ENCODE measurements at regions not wholly inside any gene's neighbourhood (a gene's known extent, or its start where the extent isn't known, plus 50 kb on each side); places are given as distances from the start of the nearest gene placed in this dataset.

- TF ChIP-seq CTCF (IDR thresholded peaks at IDR 0.05): no peak
- no peak for TF ChIP-seq POLR2A (IDR thresholded peaks at IDR 0.05)
- TF ChIP-seq POLR2AphosphoS5 (IDR thresholded peaks at IDR 0.05): no peak
- TF ChIP-seq EP300 (IDR thresholded peaks at IDR 0.05): no peak
Measured at GRCh38 chr2:204183608-204184007, 247.0 kb downstream of the ICOS start.
